GM21526 (cell line): ENCODE measurements at regions not wholly inside any gene's neighbourhood (a gene's known extent, or its start where the extent isn't known, plus 50 kb on each side); places are given as distances from the start of the nearest gene placed in this dataset.
"Not testable (repeated sequence)": the region's sequence is repeated elsewhere in the genome, so short reads cannot be mapped to it uniquely, and the experiment has no call there.

Experiments used
- ATAC-seq: cut with Tn5 transposase; IDR thresholded peaks from one replicate; pipeline ENCODE4 v1.9.1; 2021; ENCODE audit warnings: moderate library complexity; ENCODE audit not compliant: unreplicated experiment, low FRiP score

DNA sequence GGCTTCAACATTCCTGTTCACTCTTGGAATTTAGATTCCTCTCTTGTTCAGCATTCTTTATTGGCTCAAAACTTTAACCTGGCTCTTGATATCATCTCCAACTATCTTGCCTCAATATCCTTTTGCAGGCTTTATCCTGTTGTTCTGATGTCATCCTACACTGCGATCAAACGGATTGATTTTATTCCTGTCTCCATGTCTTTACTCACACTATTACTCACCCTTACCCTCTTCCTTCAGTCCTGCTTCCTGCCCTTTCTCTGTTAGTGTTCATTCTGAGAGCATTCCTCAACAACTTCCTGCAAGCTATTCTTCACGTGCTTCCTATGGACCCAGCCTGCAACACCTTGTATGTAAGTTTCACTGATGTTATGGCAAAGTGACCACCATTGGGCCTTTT, 264.7 kb downstream of the RNF152 start:
- ATAC-seq = no peak

- ATAC-seq = not testable (repeated sequence)
Measured at GRCh38 chr18:61624631-61625030, 268.2 kb downstream of the RNF152 start.

DNA sequence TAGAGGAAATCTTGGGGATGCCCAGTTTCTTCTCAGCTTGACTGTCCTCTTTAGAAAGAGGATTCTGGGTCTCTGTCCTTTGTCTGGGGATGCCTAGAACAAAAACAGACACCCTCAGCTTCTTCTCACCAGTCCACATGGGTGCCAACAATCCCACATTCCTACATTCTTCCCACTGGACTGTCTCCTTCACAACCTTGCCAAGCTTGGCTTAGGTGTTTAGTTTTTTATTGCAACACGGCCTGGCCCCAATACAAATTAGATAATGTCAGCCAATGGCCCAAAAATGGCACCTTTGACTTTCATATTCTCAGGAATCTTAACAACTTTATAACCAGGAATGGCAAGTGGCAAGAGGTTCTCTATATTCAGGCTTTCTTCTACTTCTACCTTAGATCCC, 273.0 kb downstream of the RNF152 start:
- ATAC-seq = no peak

GRCh38 chr18:61618816-61619215, 274.0 kb downstream of the RNF152 start:
- ATAC-seq = no peak

GRCh38 chr18:61616111-61616610, 276.6 kb downstream of the RNF152 start:
- ATAC-seq = no peak

GRCh38 chr18:61612517-61612916, 279.3 kb downstream of the CDH20 start:
- no peak for ATAC-seq

DNA sequence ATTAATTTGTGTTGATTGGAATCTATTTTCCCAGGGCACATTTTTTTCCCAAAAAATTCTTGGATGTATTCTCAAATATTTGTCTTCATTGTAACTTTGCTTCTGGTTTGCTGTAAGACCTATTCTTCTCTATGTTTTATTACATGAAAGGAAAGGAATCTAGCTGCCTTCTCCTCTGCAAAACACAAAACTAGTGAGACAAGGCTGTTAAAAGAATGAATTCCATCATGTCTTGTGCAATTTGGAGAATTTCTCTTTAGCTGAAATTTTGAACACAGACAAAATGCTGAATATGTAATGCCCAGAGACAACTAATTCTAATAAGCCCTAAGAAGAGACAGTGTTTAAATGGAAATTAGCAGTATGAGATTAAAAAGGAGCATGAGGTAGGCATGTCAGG, 275.9 kb downstream of the CDH20 start:
- no peak for ATAC-seq

DNA sequence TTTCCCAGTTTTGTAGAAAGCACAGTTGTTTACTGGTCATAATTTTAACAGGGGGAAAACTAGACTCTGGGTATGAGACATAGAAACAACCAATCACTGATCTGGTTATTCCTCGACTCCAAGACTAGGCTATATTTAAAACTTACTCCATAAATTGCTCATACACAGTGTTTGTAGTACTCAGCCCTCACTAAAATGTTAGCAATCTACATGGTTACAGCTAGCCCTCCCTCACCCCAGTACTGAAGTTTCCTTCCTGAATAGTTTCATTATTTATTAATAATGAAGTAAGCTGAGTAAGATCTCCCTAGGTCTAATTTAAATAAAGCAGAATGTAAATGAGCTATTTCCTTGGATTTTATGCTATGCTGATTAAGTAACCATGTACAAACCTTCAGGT, 275.1 kb downstream of the CDH20 start:
- ATAC-seq = no peak

DNA sequence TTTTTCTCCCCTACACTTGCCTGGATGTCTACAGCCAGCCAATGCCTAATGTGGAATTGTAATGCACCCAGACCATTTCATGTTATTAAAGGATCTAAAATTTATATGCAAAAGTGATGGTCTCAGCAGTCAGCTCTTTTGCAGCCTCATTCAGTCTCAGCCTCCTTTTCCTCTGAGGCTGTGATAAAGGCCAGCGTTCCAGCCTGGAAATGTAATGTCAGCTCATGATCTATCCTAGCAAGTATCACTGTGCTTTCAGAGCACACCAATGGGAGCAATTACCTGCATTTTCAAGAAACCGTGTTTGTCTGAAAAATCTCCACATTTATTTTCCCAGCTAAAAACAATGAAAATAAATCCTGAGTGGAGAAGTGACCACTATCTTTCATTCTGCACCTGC, 274.6 kb downstream of the CDH20 start:
- no peak for ATAC-seq

DNA sequence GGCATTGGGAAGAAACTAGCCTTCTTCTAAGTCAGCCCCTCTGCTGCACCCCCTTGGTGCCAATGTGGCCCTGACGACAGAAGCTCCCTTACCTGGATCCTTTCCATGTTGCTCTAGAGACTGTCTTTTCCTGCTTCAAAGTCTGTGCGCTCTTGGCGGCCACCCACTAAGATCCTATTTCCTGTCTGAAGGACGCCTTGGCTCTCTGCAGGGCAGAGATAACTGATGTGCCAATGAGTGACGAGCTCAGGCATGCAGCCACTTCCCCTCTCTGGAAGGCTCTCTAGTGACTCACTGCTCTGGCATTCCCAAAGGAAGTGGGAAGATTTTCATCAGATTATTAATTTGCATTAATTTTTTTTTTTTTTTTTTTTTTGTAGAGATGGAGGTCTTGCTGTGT, 273.5 kb downstream of the CDH20 start:
- ATAC-seq = no peak

DNA sequence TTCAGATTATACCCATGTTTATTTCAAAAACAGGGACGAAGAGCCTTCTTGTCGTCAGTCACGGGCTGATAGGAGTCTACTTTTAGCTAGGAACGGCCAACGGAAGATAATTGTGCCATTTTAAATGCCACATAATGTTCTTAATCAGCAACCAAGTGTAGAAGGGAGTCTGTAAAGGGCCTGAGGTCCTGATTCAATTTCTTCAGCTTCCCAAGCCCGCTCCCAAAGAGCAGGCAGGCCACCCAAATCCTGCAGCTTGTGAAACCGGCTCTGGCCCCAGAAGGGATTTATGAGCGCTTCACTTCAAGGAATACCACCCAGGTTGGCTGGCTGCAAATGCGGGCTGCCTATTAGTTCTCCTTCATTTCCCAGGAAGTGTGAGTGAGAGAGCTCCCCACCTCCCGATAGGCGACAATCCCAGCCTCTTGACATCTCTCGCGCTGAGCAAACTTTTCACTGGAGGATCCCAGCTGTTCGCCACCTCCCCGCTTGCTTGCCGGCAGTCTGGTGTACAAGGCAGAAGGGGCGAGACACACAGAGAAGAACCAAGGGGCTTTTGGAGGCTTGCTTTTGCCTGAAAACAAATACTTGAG, 272.9 kb downstream of the CDH20 start:
- no peak for ATAC-seq

DNA sequence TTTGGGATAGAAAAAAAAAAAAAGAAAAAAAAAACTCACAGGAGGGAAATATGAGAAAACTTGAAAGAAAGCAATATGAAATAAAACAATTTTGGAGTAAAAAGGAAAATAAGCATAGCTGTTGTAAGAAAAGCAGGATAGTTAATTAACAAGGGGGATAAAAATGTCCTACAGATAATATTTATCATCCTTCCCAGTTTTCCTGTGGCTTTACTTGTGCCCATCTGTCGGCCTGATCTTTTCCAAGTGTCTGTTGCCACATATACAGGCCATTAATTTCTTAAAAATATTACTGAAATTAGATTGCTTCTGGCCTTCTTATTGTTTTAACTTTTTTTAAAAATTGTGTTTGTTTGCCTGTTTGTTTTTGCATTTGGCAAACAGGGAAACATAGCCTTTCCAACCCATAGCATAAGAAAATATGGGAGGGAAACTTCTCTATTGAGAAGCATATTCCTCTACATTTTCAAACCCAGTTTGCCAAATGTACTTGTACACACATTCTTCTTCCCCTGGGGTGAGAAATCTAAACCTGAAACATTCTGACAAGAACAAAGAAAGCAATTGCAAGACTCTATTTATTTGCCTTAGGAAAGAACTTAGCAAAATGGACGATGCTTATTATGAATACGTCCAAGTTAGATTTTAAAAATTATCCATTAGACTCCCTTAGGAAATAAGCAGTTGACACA, 272.3 kb downstream of the CDH20 start:
- no peak for ATAC-seq
